ENCODE measurements at regions not wholly inside any gene's neighbourhood (a gene's known extent, or its start where the extent isn't known, plus 50 kb on each side); places are given as distances from the start of the nearest gene placed in this dataset.

- Histone ChIP-seq H3K4me3 (ENCODE audit: low read depth, low read length) (no peak overlapping the region), H3K9me3 (ENCODE audit: control insufficient read depth, insufficient read depth, low read depth, low read length) (no peaks in the 10 kb centered on the region; the same call in 1 of the 2 replicates), H3K27ac (ENCODE audit: extremely low read depth, low read depth, low read length) (no peak overlapping the region), H3K4me1 (ENCODE audit: control insufficient read depth, insufficient read depth, low read length) (no peaks in the 10 kb centered on the region), H3K36me3 (ENCODE audit: control insufficient read depth in 2 of 2, insufficient read depth in 1 of 2, low read length in 2 of 2) (no peaks in the 10 kb centered on the region)
- POLR2A ChIA-PET = interaction anchor here (0.9 kb wide), 1 partner anchor 156 kb away, joined by 3 read pairs; the partner anchor contains the start of gene KLF6
- CTCF ChIA-PET = interaction anchor here (1.0 kb wide), 1 partner anchor 33 kb away, joined by 3 read pairs; no protein-coding TSS in a partner anchor
- TF ChIP-seq ZEB2 (tag by site-specific recombination; IDR thresholded peaks at IDR 0.05) (no peak), ZNF157 (tag by site-specific recombination; IDR thresholded peaks at IDR 0.05) (no peak), ZNF558 (tag by site-specific recombination; IDR thresholded peaks at IDR 0.05) (no peak), ZNF350 (tag by site-specific recombination; IDR thresholded peaks at IDR 0.05) (no peak)
- TF ChIP-seq, protein P1, sequence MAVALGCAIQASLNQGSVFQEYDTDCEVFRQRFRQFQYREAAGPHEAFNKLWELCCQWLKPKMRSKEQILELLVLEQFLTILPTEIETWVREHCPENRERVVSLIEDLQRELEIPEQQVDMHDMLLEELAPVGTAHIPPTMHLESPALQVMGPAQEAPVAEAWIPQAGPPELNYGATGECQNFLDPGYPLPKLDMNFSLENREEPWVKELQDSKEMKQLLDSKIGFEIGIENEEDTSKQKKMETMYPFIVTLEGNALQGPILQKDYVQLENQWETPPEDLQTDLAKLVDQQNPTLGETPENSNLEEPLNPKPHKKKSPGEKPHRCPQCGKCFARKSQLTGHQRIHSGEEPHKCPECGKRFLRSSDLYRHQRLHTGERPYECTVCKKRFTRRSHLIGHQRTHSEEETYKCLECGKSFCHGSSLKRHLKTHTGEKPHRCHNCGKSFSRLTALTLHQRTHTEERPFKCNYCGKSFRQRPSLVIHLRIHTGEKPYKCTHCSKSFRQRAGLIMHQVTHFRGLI (tag by site-specific recombination; IDR thresholded peaks at IDR 0.05) = no peak
Measured at GRCh38 chr10:3941676-3942075, 156.7 kb upstream of the KLF6 start.

DNA sequence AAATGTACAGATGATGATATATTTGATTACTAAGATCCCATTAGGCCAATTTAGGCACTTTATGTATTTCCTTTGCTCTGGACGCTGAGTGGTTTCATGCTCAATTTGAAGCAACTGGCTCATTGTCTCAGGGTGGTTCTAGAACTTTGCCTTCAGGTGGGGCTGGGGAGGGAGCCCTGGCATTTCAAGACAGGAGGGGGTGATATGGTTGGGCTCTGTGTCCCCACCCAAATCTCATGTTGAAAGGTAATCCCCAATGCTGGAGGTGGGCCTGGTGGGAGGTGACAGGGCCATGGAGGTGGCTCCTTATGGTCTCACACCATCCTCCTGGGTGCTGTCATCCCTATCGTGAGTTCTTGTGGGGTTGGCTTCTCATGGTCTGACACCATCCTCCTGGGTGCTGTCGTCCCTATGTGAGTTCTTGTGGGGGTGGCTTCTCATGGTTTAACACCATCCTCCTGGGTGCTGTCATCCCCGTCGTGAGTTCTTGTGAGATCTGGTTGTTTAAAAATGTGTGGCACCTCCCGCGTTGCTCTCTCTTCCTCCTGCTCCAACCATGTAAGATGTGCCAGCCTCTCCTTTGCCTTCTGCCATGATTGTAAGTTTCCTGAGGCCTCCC is 151.5 kb upstream of the KLF6 start:
- TF ChIP-seq, protein P2, sequence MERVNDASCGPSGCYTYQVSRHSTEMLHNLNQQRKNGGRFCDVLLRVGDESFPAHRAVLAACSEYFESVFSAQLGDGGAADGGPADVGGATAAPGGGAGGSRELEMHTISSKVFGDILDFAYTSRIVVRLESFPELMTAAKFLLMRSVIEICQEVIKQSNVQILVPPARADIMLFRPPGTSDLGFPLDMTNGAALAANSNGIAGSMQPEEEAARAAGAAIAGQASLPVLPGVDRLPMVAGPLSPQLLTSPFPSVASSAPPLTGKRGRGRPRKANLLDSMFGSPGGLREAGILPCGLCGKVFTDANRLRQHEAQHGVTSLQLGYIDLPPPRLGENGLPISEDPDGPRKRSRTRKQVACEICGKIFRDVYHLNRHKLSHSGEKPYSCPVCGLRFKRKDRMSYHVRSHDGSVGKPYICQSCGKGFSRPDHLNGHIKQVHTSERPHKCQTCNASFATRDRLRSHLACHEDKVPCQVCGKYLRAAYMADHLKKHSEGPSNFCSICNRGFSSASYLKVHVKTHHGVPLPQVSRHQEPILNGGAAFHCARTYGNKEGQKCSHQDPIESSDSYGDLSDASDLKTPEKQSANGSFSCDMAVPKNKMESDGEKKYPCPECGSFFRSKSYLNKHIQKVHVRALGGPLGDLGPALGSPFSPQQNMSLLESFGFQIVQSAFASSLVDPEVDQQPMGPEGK (tag by site-specific recombination; IDR thresholded peaks at IDR 0.05) = no peak
- TF ChIP-seq ZNF211 (tag by site-specific recombination; IDR thresholded peaks at IDR 0.05; ENCODE audit: low read depth) (no peak), ZNF157 (tag by site-specific recombination; IDR thresholded peaks at IDR 0.05) (no peak), SCRT2 (tag by site-specific recombination; IDR thresholded peaks at IDR 0.05) (no peak), ZNF510 (tag by site-specific recombination; IDR thresholded peaks at IDR 0.05; ENCODE audit: insufficient replicate concordance) (no peak), ZBTB49 (tag by site-specific recombination; IDR thresholded peaks at IDR 0.05; ENCODE audit: low read depth) (no peak), ZIC2 (tag by site-specific recombination; IDR thresholded peaks at IDR 0.05) (no peak), ZNF558 (tag by site-specific recombination; IDR thresholded peaks at IDR 0.05) (no peak), ZNF280C (tag by site-specific recombination; IDR thresholded peaks at IDR 0.05) (no peak), ZNF140 (tag by site-specific recombination; IDR thresholded peaks at IDR 0.05) (no peak), AEBP2 (tag by site-specific recombination; IDR thresholded peaks at IDR 0.05; ENCODE audit: borderline replicate concordance) (no peak), ZNF677 (tag by site-specific recombination; IDR thresholded peaks at IDR 0.05) (no peak), ZNF585B (tag by site-specific recombination; IDR thresholded peaks at IDR 0.05) (no peak), ZXDB (tag by site-specific recombination; IDR thresholded peaks at IDR 0.05) (no peak), ZNF324 (tag by site-specific recombination; IDR thresholded peaks at IDR 0.05) (no peak), ZBTB26 (tag by site-specific recombination; optimal IDR thresholded peaks at IDR 0.05) (no peak), ZBTB17 (tag by site-specific recombination; IDR thresholded peaks at IDR 0.05) (no peak)
- TF ChIP-seq, protein P3, sequence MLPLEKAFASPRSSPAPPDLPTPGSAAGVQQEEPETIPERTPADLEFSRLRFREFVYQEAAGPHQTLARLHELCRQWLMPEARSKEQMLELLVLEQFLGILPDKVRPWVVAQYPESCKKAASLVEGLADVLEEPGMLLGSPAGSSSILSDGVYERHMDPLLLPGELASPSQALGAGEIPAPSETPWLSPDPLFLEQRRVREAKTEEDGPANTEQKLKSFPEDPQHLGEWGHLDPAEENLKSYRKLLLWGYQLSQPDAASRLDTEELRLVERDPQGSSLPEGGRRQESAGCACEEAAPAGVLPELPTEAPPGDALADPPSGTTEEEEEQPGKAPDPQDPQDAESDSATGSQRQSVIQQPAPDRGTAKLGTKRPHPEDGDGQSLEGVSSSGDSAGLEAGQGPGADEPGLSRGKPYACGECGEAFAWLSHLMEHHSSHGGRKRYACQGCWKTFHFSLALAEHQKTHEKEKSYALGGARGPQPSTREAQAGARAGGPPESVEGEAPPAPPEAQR (tag by site-specific recombination; IDR thresholded peaks at IDR 0.05) = no peak
- H3K4me1 ChIP-seq (ENCODE audit: control insufficient read depth, insufficient read depth, low read length) = no peaks in the 10 kb centered on the region
- no peak overlapping the region for H3K4me3 ChIP-seq (ENCODE audit: low read depth, low read length)
- no peaks in the 10 kb centered on the region for H3K36me3 ChIP-seq (ENCODE audit: control insufficient read depth in 2 of 2, insufficient read depth in 1 of 2, low read length in 2 of 2)
- CTCF ChIA-PET = no interaction called here
- no peaks in the 10 kb centered on the region for H3K9me3 ChIP-seq (ENCODE audit: control insufficient read depth, insufficient read depth, low read depth, low read length)
- no peak overlapping the region for H3K27ac ChIP-seq (ENCODE audit: extremely low read depth, low read depth, low read length)
- POLR2A ChIA-PET = no interaction called here
